HepG2 (cell line): ENCODE measurements at regions not wholly inside any gene's neighbourhood (a gene's known extent, or its start where the extent isn't known, plus 50 kb on each side); places are given as distances from the start of the nearest gene placed in this dataset.

Source experiments
- ATAC-seq: fragments of 200-7000 bp; cut with Tn5 transposase; 3 replicates; pipeline ENCODE4 v1.9.1; 2020; ENCODE audit warnings: mild to moderate bottlenecking, moderate library complexity
- BruUV-seq: library from RNA; stranded (reverse); fragments of 400-500 nt; replicated peaks from 2 replicates; lab custom pipeline; 2021; lab: Mats Ljungman, UMichigan
- CTCF ChIA-PET: fragments of 300-600 bp; formaldehyde crosslinking; extraction: SDS; loops from one replicate; lab custom pipeline; 2021; ENCODE audit warnings: low total read pairs, inconsistent platforms, low intra/inter-chr PET ratio; lab: Yijun Ruan, JAX
- POLR2A ChIA-PET: fragments of 350-600 bp; sonication (Branson Sonifier 250); formaldehyde crosslinking; loops from one replicate; lab custom pipeline; 2020; ENCODE audit warnings: antibody characterized with exemption, inconsistent platforms; lab: Yijun Ruan, JAX
- DNase-seq: peaks from one replicate; pipeline ENCODE4 v3.0.0-alpha.2; 2015; ENCODE audit warnings: low spot score
- FAIRE-seq: peaks from 3 replicates; lab custom pipeline; 2011; peaks lifted over from hg19 to GRCh38; lab: Jason Lieb, UNC
- H2AFZ ChIP-seq: one replicate; pipeline ENCODE4 v1.6.1; 2011; ENCODE audit warnings: low read length, inconsistent platforms
- H3K27ac ChIP-seq: fragments of 300-600 bp; 3 replicates; pipeline ENCODE4 v1.8.0; 2011; ENCODE audit warnings: mixed run types, mild to moderate bottlenecking, mixed read lengths, low read length, inconsistent platforms; ENCODE audit not compliant: insufficient read depth; ENCODE audit errors: extremely low read length
- H3K27me3 ChIP-seq, 2 experiments: fragments of 200-600 bp in 1 of 2; 2 replicates in 1 of 2; 3 replicates in 1 of 2; pipeline versions ENCODE4 v1.6.0 to v1.8.0; 2011; ENCODE audit warnings: low read length in 2 of 2, mild to moderate bottlenecking in 2 of 2, moderate library complexity in 2 of 2, inconsistent platforms in 1 of 2; ENCODE audit not compliant: insufficient read depth in 2 of 2, control insufficient read depth in 1 of 2
- H3K36me3 ChIP-seq, 2 experiments: fragments of 200-600 bp in 1 of 2; replicated peaks in 1 of 2; 2 replicates in 1 of 2; 3 replicates in 1 of 2; pipeline versions ENCODE4 v1.5.1 to v1.8.0; 2011; ENCODE audit warnings: low read length in 2 of 2, inconsistent platforms in 1 of 2; ENCODE audit not compliant: insufficient read depth in 2 of 2, control insufficient read depth in 1 of 2
- H3K4me1 ChIP-seq: 2 replicates; pipeline ENCODE4 v1.5.1; 2012; ENCODE audit warnings: low read length, inconsistent platforms; ENCODE audit not compliant: insufficient read depth
- H3K4me2 ChIP-seq: 2 replicates; pipeline ENCODE4 v1.6.0; 2011; ENCODE audit warnings: low read depth, low read length, inconsistent platforms
- H3K4me3 ChIP-seq, 3 experiments: fragments of 200-600 bp in 1 of 3; sonication (generic), shearing (Covaris generic) in 1 of 3; replicated peaks in 1 of 3; 2 replicates each; pipeline ENCODE4 v1.5.1; 2011 to 2016; ENCODE audit warnings: low read length in 3 of 3, inconsistent platforms in 2 of 3, low read depth in 2 of 3, mild to moderate bottlenecking in 2 of 3, control low read depth in 1 of 3, mixed read lengths in 1 of 3; ENCODE audit not compliant: insufficient read depth in 1 of 3
- H3K79me2 ChIP-seq: one replicate; pipeline ENCODE4 v1.6.1; 2011; ENCODE audit warnings: low read length, inconsistent platforms; ENCODE audit not compliant: insufficient read depth
- H3K9ac ChIP-seq: 2 replicates; pipeline ENCODE4 v1.6.0; 2011; ENCODE audit warnings: mild to moderate bottlenecking, low read depth, low read length, inconsistent platforms; ENCODE audit not compliant: insufficient read depth
- H3K9me3 ChIP-seq: 2 replicates; pipeline ENCODE4 v1.5.1; 2012; ENCODE audit warnings: mild to moderate bottlenecking, low read length
- H4K20me1 ChIP-seq: 2 replicates; pipeline ENCODE4 v1.6.0; 2011; ENCODE audit warnings: inconsistent platforms, mild to moderate bottlenecking, low read length, moderate library complexity; ENCODE audit not compliant: insufficient read depth
- AKAP8 ChIP-seq: sonication (generic); formaldehyde crosslinking; IDR thresholded peaks from 2 replicates; pipeline ENCODE4 v1.5.1; 2020; ENCODE audit warnings: mild to moderate bottlenecking, missing genetic modification reagents
- ATM ChIP-seq: fragments of 450-650 bp; IDR thresholded peaks from 2 replicates; pipeline ENCODE4 v1.7.1; 2017; ENCODE audit warnings: mild to moderate bottlenecking, borderline replicate concordance
- CREM ChIP-seq, 2 experiments: sonication (generic) in 1 of 2; formaldehyde crosslinking in 1 of 2; IDR thresholded peaks; 2 replicates each; pipeline versions ENCODE4 v1.4.0 to v1.6.1; 2016 to 2020; ENCODE audit warnings: antibody characterized with exemption in 1 of 2, mild to moderate bottlenecking in 1 of 2, missing genetic modification reagents in 1 of 2
- JDP2 ChIP-seq: sonication (generic); formaldehyde crosslinking; IDR thresholded peaks from 2 replicates; pipeline ENCODE4 v1.8.1; 2022; ENCODE audit warnings: missing genetic modification reagents, borderline replicate concordance
- NCOA2 ChIP-seq: sonication (generic); formaldehyde crosslinking; IDR thresholded peaks from 2 replicates; pipeline ENCODE4 v1.8.0; 2022; ENCODE audit warnings: inconsistent platforms
- POLR2A ChIP-seq, 2 experiments: IDR thresholded peaks; 2 replicates each; pipeline ENCODE4 v1.6.1; 2011; ENCODE audit warnings: low read depth in 2 of 2, low read length in 2 of 2, mild to moderate bottlenecking in 1 of 2, moderate library complexity in 1 of 2; ENCODE audit not compliant: insufficient read depth in 1 of 2
- TCF12 ChIP-seq, 2 experiments: fragments of 450-650 bp in 1 of 2; sonication (generic) in 1 of 2; formaldehyde crosslinking in 1 of 2; IDR thresholded peaks; 2 replicates each; pipeline versions ENCODE4 v1.6.1 to v1.8.0; 2017 to 2022; ENCODE audit warnings: antibody characterized with exemption in 1 of 2, mild to moderate bottlenecking in 1 of 2, missing genetic modification reagents in 1 of 2, moderate library complexity in 1 of 2
- ZNF615 ChIP-seq: sonication (generic); formaldehyde crosslinking; IDR thresholded peaks from 2 replicates; pipeline ENCODE4 v1.5.0; 2020; ENCODE audit warnings: mild to moderate bottlenecking, missing genetic modification reagents, borderline replicate concordance
- ZNF780A ChIP-seq: sonication (generic); formaldehyde crosslinking; IDR thresholded peaks from 2 replicates; pipeline ENCODE4 v1.8.0; 2022; ENCODE audit warnings: mild to moderate bottlenecking, missing genetic modification reagents, moderate library complexity
- ZNF792 ChIP-seq: IDR thresholded peaks from 2 replicates; pipeline ENCODE4 v1.6.1; 2016
- ZSCAN12 ChIP-seq: sonication (generic); formaldehyde crosslinking; IDR thresholded peaks from 2 replicates; pipeline ENCODE4 v1.9.0; 2021; ENCODE audit warnings: mild to moderate bottlenecking, missing genetic modification reagents
- WGBS: methylation state at CpG from one replicate; pipeline ENCODE4 v1.1.6; 2017; ENCODE audit warnings: low lambda C conversion rate; 5-methylcytosine and 5-hydroxymethylcytosine counted together
- in situ Hi-C: cut with HindIII; loops from 2 replicates; pipeline ENCODE4 v1.10.0; 2017; ENCODE audit warnings: low pct_unique_long_range_greater_than_20kb; ENCODE audit not compliant: extremely low pct_ligation_motif_present
- intact Hi-C: fragments of 100-400 bp; cut with micrococcal nuclease; formaldehyde crosslinking; loops from one replicate; pipeline ENCODE4 v1.10.0; 2022; ENCODE audit not compliant: unreplicated experiment
- TF ChIP-seq, protein P1 (sequence below): sonication (generic); formaldehyde crosslinking; IDR thresholded peaks from 2 replicates; pipeline ENCODE4 v1.8.0; 2022; ENCODE audit warnings: mild to moderate bottlenecking, missing genetic modification reagents
- TF ChIP-seq, protein P2 (sequence below): sonication (generic); formaldehyde crosslinking; IDR thresholded peaks from 2 replicates; pipeline ENCODE4 v1.9.0; 2022; ENCODE audit warnings: low read depth, missing genetic modification reagents
- TF ChIP-seq, protein P3 (sequence below): sonication (generic); formaldehyde crosslinking; IDR thresholded peaks from 2 replicates; pipeline ENCODE4 v1.4.0; 2020; ENCODE audit warnings: missing genetic modification reagents, borderline replicate concordance

DNA sequence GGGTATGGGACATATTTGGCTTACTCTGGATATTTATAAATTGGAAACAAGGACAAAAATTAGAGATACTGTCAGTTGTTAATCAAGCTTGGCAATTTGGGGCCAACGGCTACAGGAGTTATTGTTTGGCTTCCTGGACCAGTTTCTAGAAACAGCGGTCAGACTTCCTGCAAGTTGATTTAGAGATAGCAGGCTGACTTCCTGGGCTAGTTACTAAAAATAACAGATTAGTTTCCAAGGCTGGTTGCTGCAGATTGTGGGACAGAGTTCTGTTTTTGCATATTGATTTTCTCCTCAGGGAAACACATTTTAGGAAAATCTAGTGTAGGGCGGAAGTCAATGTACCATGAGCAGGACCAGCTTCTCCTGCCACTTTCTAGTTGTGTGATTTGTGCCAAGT lies 144.0 kb upstream of the TMPO start:
- no peak for ATAC-seq
- Histone ChIP-seq H4K20me1 (no peaks in the 10 kb centered on the region), H3K4me1 (no peaks in the 10 kb centered on the region), H3K9ac (no peak overlapping the region), H2AFZ (no peak overlapping the region), H3K27me3 (no peaks in the 10 kb centered on the region; a peak in 1 of 5 replicates), H3K4me3 (no peak overlapping the region), H3K79me2 (no peaks in the 10 kb centered on the region), H3K9me3 (no peaks in the 10 kb centered on the region), H3K4me2 (no peak overlapping the region), H3K36me3 (no peaks in the 10 kb centered on the region), H3K27ac (no peak overlapping the region)
- peak; percentile 40; the same call in 1 of the 2 replicates for TF ChIP-seq ZNF792 (CRISPR knock-in tag)
- TF ChIP-seq ATM: no peak
- no peak for TF ChIP-seq ZSCAN12 (CRISPR knock-in tag)
- TF ChIP-seq POLR2A (IDR thresholded peaks at IDR 0.05; ENCODE audit: insufficient read depth in 1 of 2, low read depth in 2 of 2, low read length in 2 of 2): no peak
- TF ChIP-seq NCOA2 (CRISPR knock-in tag): no peak
- TF ChIP-seq TCF12 (IDR thresholded peaks at IDR 0.05): no peak
- TF ChIP-seq TCF12 (CRISPR knock-in tag; IDR thresholded peaks at IDR 0.05): no peak
- CTCF ChIA-PET: no interaction called here
- FAIRE-seq: no peak
- POLR2A ChIA-PET: no interaction called here
- in situ Hi-C loops (no loop called here), intact Hi-C loops (loop anchor here (5.0 to 10.0 kb wide), 3 partner anchors 367 to 1794 kb away; no protein-coding TSS in a partner anchor)
- BruUV-seq: no TSS peak
- no peak for DNase-seq
- WGBS: 28% methylated on average over 3 of the region's 3 CpGs

DNA sequence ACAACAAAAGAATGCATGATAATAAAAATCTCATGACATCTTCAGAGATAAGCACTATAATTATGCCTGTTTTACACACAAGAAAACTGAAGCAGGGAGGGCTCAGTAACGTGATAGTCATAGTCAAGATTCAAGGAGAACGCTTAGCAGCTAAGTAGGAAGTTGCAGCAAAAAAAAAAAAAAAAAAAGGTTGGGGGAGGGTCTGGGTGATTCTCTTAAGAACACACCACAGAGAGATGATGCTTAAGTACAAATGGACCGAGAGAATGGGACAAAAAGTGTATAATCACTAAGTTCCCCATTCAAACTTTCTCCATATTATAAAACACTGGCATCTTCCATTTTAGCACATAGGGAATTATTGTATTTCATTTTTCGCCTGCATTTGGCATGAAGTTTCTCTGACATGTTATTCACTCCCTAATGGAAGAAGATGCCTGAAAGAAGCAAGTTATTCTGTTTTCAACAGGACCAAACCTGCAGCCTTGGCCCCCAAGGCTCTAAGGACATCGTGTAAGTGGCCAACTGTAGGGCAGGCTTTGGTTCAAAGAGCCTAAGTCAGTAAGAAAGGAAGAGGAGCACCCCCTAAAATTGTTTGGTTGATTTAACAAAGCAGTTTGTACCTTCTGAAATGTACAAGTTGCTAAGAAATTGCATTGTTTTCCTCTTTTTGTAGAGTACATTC lies 142.9 kb upstream of the TMPO start:
- H3K27ac ChIP-seq: no peak overlapping the region
- ChIA-PET POLR2A (no interaction called here), CTCF (interaction anchor here (1.2 kb wide), 1 partner anchor 1224 kb away, joined by 8 read pairs; no protein-coding TSS in a partner anchor)
- no peak overlapping the region for H3K4me3 ChIP-seq
- WGBS: 6% methylated on average over 5 of the region's 5 CpGs
- H3K9me3 ChIP-seq: no peaks in the 10 kb centered on the region
- no peaks in the 10 kb centered on the region for H3K79me2 ChIP-seq
- H4K20me1 ChIP-seq: no peaks in the 10 kb centered on the region
- no peak overlapping the region for H2AFZ ChIP-seq
- H3K27me3 ChIP-seq: no peaks in the 10 kb centered on the region; a peak in 1 of 5 replicates
- H3K36me3 ChIP-seq: no peaks in the 10 kb centered on the region
- no peak overlapping the region for H3K9ac ChIP-seq
- in situ Hi-C loops: no loop called here
- no TSS peak for BruUV-seq
- ATAC-seq (no peak), FAIRE-seq (no peak), DNase-seq (no peak)
- intact Hi-C loops: loop anchor here (1.0 to 10.0 kb wide), 6 partner anchors 24 to 1795 kb away; no protein-coding TSS in a partner anchor
- no peaks in the 10 kb centered on the region for H3K4me1 ChIP-seq
- H3K4me2 ChIP-seq: no peak overlapping the region
- TF ChIP-seq AKAP8 (no peak), ZNF780A (CRISPR knock-in tag) (no peak), JDP2 (CRISPR knock-in tag) (no peak), ZNF615 (no peak), CREM (IDR thresholded peaks at IDR 0.05) (no peak), CREM (CRISPR knock-in tag; IDR thresholded peaks at IDR 0.05) (no peak)
- TF ChIP-seq, protein P1, sequence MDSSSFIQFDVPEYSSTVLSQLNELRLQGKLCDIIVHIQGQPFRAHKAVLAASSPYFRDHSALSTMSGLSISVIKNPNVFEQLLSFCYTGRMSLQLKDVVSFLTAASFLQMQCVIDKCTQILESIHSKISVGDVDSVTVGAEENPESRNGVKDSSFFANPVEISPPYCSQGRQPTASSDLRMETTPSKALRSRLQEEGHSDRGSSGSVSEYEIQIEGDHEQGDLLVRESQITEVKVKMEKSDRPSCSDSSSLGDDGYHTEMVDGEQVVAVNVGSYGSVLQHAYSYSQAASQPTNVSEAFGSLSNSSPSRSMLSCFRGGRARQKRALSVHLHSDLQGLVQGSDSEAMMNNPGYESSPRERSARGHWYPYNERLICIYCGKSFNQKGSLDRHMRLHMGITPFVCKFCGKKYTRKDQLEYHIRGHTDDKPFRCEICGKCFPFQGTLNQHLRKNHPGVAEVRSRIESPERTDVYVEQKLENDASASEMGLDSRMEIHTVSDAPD (CRISPR knock-in tag): no peak
- TF ChIP-seq, protein P2, sequence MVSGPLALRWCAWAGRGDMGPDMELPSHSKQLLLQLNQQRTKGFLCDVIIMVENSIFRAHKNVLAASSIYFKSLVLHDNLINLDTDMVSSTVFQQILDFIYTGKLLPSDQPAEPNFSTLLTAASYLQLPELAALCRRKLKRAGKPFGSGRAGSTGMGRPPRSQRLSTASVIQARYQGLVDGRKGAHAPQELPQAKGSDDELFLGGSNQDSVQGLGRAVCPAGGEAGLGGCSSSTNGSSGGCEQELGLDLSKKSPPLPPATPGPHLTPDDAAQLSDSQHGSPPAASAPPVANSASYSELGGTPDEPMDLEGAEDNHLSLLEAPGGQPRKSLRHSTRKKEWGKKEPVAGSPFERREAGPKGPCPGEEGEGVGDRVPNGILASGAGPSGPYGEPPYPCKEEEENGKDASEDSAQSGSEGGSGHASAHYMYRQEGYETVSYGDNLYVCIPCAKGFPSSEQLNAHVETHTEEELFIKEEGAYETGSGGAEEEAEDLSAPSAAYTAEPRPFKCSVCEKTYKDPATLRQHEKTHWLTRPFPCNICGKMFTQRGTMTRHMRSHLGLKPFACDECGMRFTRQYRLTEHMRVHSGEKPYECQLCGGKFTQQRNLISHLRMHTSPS (CRISPR knock-in tag): no peak
- TF ChIP-seq, protein P3, sequence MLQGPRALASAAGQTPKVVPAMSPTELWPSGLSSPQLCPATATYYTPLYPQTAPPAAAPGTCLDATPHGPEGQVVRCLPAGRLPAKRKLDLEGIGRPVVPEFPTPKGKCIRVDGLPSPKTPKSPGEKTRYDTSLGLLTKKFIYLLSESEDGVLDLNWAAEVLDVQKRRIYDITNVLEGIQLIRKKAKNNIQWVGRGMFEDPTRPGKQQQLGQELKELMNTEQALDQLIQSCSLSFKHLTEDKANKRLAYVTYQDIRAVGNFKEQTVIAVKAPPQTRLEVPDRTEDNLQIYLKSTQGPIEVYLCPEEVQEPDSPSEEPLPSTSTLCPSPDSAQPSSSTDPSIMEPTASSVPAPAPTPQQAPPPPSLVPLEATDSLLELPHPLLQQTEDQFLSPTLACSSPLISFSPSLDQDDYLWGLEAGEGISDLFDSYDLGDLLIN: no peak
